HEK293 (cell line): ENCODE measurements at regions not wholly inside any gene's neighbourhood (a gene's known extent, or its start where the extent isn't known, plus 50 kb on each side); places are given as distances from the start of the nearest gene placed in this dataset.

Source experiments
- CTCF ChIA-PET: fragments of 350-600 bp; formaldehyde crosslinking; extraction: SDS; loops from one replicate; lab custom pipeline; 2021; ENCODE audit warnings: antibody characterized with exemption; lab: Yijun Ruan, JAX
- POLR2A ChIA-PET: fragments of 300-600 bp; formaldehyde crosslinking; extraction: SDS; loops from one replicate; lab custom pipeline; 2020; ENCODE audit warnings: antibody characterized with exemption, inconsistent platforms; lab: Yijun Ruan, JAX
- H3K27ac ChIP-seq: fragments of 200-500 bp; sonication (Bioruptor generic); 2 replicates; pipeline ENCODE4 v1.5.1; 2014; ENCODE audit warnings: low read depth, low read length, control low read depth, inconsistent platforms; ENCODE audit errors: extremely low read depth
- H3K36me3 ChIP-seq, 2 experiments: fragments of 200-500 bp in 1 of 2; sonication (Bioruptor generic) in 1 of 2; 1 replicate in 1 of 2; 2 replicates in 1 of 2; pipeline ENCODE4 v1.5.1; 2014 to 2017; ENCODE audit warnings: inconsistent platforms in 2 of 2, low read length in 2 of 2; ENCODE audit not compliant: control insufficient read depth in 2 of 2, insufficient read depth in 1 of 2
- H3K4me1 ChIP-seq: fragments of 200-500 bp; sonication (Bioruptor generic); 2 replicates; pipeline ENCODE4 v1.5.1; 2014; ENCODE audit warnings: mild to moderate bottlenecking, low read length, inconsistent platforms; ENCODE audit not compliant: control insufficient read depth, insufficient read depth
- H3K4me3 ChIP-seq: 2 replicates; pipeline ENCODE4 v1.5.1; 2011; ENCODE audit warnings: low read depth, mild to moderate bottlenecking, control low read depth, low read length, moderate library complexity
- H3K9me3 ChIP-seq: fragments of 200-500 bp; sonication (Bioruptor generic); 2 replicates; pipeline ENCODE4 v1.5.1; 2014; ENCODE audit warnings: low read depth, low read length, inconsistent platforms; ENCODE audit not compliant: control insufficient read depth, insufficient read depth
- EGR2 ChIP-seq: fragments of 450-650 bp; formaldehyde crosslinking; IDR thresholded peaks from 2 replicates; pipeline ENCODE4 v1.5.1; 2016; ENCODE audit warnings: low read depth, missing biosample characterization, missing genetic modification characterization
- FEZF1 ChIP-seq: fragments of 450-650 bp; formaldehyde crosslinking; IDR thresholded peaks from 2 replicates; pipeline ENCODE4 v1.5.1; 2016; ENCODE audit warnings: missing biosample characterization, missing genetic modification characterization
- GLI2 ChIP-seq: fragments of 450-650 bp; formaldehyde crosslinking; IDR thresholded peaks from 2 replicates; pipeline ENCODE4; 2017; ENCODE audit warnings: missing biosample characterization, missing genetic modification characterization, low read depth, borderline replicate concordance
- PRDM10 ChIP-seq: fragments of 450-650 bp; formaldehyde crosslinking; IDR thresholded peaks from 2 replicates; pipeline ENCODE4 v1.5.1; 2016; ENCODE audit warnings: missing biosample characterization, missing genetic modification characterization
- PRDM2 ChIP-seq: fragments of 450-650 bp; formaldehyde crosslinking; IDR thresholded peaks from 2 replicates; pipeline ENCODE4 v1.5.1; 2016; ENCODE audit warnings: missing biosample characterization, missing genetic modification characterization, borderline replicate concordance
- REST ChIP-seq: fragments of 450-650 bp; formaldehyde crosslinking; IDR thresholded peaks from 2 replicates; pipeline ENCODE4 v1.5.1; 2016; ENCODE audit warnings: missing biosample characterization, missing genetic modification characterization
- ZBTB48 ChIP-seq: fragments of 450-650 bp; formaldehyde crosslinking; IDR thresholded peaks from 2 replicates; pipeline ENCODE4 v1.5.1; 2016; ENCODE audit warnings: missing biosample characterization, missing genetic modification characterization
- ZNF221 ChIP-seq: fragments of 450-650 bp; formaldehyde crosslinking; IDR thresholded peaks from 2 replicates; pipeline ENCODE4 v1.5.1; 2017; ENCODE audit warnings: missing biosample characterization, missing genetic modification characterization, borderline replicate concordance
- ZNF24 ChIP-seq: fragments of 450-650 bp; formaldehyde crosslinking; IDR thresholded peaks from 2 replicates; pipeline ENCODE4 v1.5.1; 2016; ENCODE audit warnings: missing biosample characterization, missing genetic modification characterization
- ZNF335 ChIP-seq: fragments of 450-650 bp; formaldehyde crosslinking; conservative IDR thresholded peaks from 2 replicates; pipeline ENCODE4 v1.5.1; 2016; ENCODE audit warnings: missing biosample characterization, missing genetic modification characterization
- ZNF549 ChIP-seq: fragments of 450-650 bp; IDR thresholded peaks from 2 replicates; pipeline ENCODE4 v1.5.1; 2018; ENCODE audit warnings: missing biosample characterization, missing genetic modification characterization, mild to moderate bottlenecking, inconsistent platforms, moderate library complexity
- ZNF704 ChIP-seq: fragments of 450-650 bp; formaldehyde crosslinking; IDR thresholded peaks from 2 replicates; pipeline ENCODE4 v1.5.1; 2016; ENCODE audit warnings: missing biosample characterization, missing genetic modification characterization
- ZNF792 ChIP-seq: fragments of 450-650 bp; formaldehyde crosslinking; IDR thresholded peaks from 2 replicates; pipeline ENCODE4 v1.5.1; 2016; ENCODE audit warnings: missing biosample characterization, missing genetic modification characterization
- ZSCAN23 ChIP-seq: fragments of 450-650 bp; formaldehyde crosslinking; IDR thresholded peaks from 2 replicates; pipeline ENCODE4 v1.5.1; 2016; ENCODE audit warnings: missing biosample characterization, missing genetic modification characterization
- ZXDB ChIP-seq: fragments of 450-650 bp; formaldehyde crosslinking; IDR thresholded peaks from 2 replicates; pipeline ENCODE4 v1.5.1; 2016; ENCODE audit warnings: missing biosample characterization, missing genetic modification characterization
- TF ChIP-seq, protein P1 (sequence below): fragments of 450-650 bp; formaldehyde crosslinking; IDR thresholded peaks from 2 replicates; pipeline ENCODE4 v1.5.1; 2016; ENCODE audit warnings: missing biosample characterization, missing genetic modification characterization, borderline replicate concordance

DNA sequence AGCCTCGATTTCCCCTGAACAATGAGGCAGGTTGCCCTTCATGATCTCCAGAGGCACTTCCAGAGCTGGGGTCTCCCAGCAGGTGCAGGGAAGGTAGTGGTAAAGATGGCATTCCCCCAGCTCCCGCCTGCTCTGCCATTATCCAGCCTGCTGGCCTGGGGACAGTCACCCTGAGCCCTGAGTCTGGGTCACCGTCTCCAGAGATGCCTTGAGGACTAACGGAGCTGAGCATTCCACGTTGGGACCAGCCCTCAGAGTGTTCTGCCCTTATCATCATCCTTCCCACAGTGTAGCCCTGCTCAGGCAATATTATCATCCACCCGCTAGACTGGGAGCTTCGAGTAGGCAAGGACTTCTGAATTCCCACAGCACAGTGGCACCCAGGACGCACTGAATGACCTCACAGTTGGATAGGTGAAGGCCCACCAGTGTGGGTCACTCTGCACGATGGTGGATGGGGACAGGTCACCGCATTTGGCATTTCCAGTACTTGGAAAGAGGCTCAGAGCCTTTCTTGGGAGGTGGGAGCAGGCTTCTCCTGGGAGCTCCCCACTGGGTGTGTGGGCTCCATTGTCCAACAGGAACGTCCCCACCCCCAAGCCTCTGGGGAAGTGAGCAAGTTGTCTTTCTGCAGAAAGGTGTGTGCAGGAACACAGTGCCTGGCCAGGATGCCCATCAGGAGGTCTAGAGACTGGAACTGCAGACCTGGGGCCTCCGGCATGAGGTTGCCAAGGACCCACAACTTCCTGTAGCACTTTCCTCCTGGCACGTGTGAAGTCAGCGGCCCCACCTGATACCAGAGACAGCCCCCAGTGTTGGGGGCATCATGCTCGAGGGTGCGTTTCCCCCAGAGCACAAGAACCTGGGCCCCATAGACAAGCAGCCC is 51.4 kb upstream of the WNT7B start:
- TF ChIP-seq EGR2 (tag by site-specific recombination): peak; percentile 59; the same call in 1 of the 2 replicates
- no peak for TF ChIP-seq ZXDB (tag by site-specific recombination)
- Histone ChIP-seq H3K4me3 (no peak overlapping the region), H3K9me3 (no peaks in the 10 kb centered on the region), H3K36me3 (no peaks in the 10 kb centered on the region), H3K27ac (no peak overlapping the region), H3K4me1 (no peaks in the 10 kb centered on the region)
- POLR2A ChIA-PET: interaction anchor here (0.8 to 0.9 kb wide), 2 partner anchors 8 to 16 kb away, joined by 3 read pairs; no protein-coding TSS in a partner anchor
- CTCF ChIA-PET: interaction anchor here (0.8 to 1.0 kb wide), 3 partner anchors 15 to 22 kb away, joined by 3 to 5 read pairs (median 3); no protein-coding TSS in a partner anchor

GRCh38 chr22:46029036-46029435 is 52.1 kb upstream of the WNT7B start:
- Histone ChIP-seq H3K4me1 (no peaks in the 10 kb centered on the region), H3K27ac (no peak overlapping the region), H3K4me3 (no peak overlapping the region), H3K36me3 (no peaks in the 10 kb centered on the region), H3K9me3 (no peaks in the 10 kb centered on the region)
- ChIA-PET CTCF (interaction anchor here (0.9 to 2.9 kb wide), 2 partner anchors 17 to 23 kb away, joined by 5 to 14 read pairs; no protein-coding TSS in a partner anchor), POLR2A (no interaction called here)
- TF ChIP-seq GLI2 (tag by site-specific recombination) (no peak), FEZF1 (tag by site-specific recombination) (no peak), ZNF792 (tag by site-specific recombination) (no peak), ZNF24 (tag by site-specific recombination) (no peak), PRDM2 (tag by site-specific recombination) (no peak), ZNF549 (tag by site-specific recombination) (no peak), ZNF335 (tag by site-specific recombination) (no peak), ZNF704 (tag by site-specific recombination) (no peak), ZNF221 (tag by site-specific recombination) (no peak), ZBTB48 (tag by site-specific recombination) (no peak), PRDM10 (no peak), REST (tag by site-specific recombination) (no peak), ZSCAN23 (no peak)
- TF ChIP-seq, protein P1, sequence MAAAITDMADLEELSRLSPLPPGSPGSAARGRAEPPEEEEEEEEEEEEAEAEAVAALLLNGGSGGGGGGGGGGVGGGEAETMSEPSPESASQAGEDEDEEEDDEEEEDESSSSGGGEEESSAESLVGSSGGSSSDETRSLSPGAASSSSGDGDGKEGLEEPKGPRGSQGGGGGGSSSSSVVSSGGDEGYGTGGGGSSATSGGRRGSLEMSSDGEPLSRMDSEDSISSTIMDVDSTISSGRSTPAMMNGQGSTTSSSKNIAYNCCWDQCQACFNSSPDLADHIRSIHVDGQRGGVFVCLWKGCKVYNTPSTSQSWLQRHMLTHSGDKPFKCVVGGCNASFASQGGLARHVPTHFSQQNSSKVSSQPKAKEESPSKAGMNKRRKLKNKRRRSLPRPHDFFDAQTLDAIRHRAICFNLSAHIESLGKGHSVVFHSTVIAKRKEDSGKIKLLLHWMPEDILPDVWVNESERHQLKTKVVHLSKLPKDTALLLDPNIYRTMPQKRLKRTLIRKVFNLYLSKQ (tag by site-specific recombination): no peak
